Colonic mucosa (tissue), 4 donors: ENCODE measurements at regions not wholly inside any gene's neighbourhood (a gene's known extent, or its start where the extent isn't known, plus 50 kb on each side); places are given as distances from the start of the nearest gene placed in this dataset.

Experiments used
- DNase-seq: peaks from one replicate; pipeline ENCODE4 v3.0.0-alpha.2; 2020
- H3K27ac ChIP-seq: fragments of 200-600 bp; one replicate; pipeline ENCODE4 v1.8.0; 2021
- H3K27me3 ChIP-seq: fragments of 200-600 bp; one replicate; pipeline ENCODE4 v1.8.0; 2021
- H3K36me3 ChIP-seq: fragments of 200-600 bp; one replicate; pipeline ENCODE4 v1.8.0; 2021
- H3K4me1 ChIP-seq: fragments of 200-600 bp; one replicate; pipeline ENCODE4 v1.8.0; 2021; ENCODE audit warnings: mild to moderate bottlenecking
- H3K4me3 ChIP-seq: fragments of 200-600 bp; one replicate; pipeline ENCODE4 v1.8.0; 2021
- H3K9ac ChIP-seq, 2 donors: one replicate each; pipeline ENCODE4 v1.7.0; 2013; ENCODE audit warnings: control low read depth in 2 of 2, low read depth in 2 of 2, low read length in 2 of 2
- H3K9me3 ChIP-seq: fragments of 200-600 bp; one replicate; pipeline ENCODE4 v1.8.0; 2021
- intact Hi-C: fragments of 100-400 bp; cut with DNase I; formaldehyde crosslinking; loops from one replicate; pipeline ENCODE4 v1.14.1; 2022
- TF ChIP-seq, protein P1 (sequence below): fragments of 200-600 bp; IDR thresholded peaks from one replicate; pipeline ENCODE4 v1.8.0; 2022; ENCODE audit warnings: antibody characterized with exemption, mild to moderate bottlenecking
- donor health status: healthy.
- donor health status: DM: no; HTN: no; CAD: no.
- donor health status: DM: no; HTN: no; CAD: no.

GRCh38 chr9:117784996-117785395, 80.8 kb downstream of the TLR4 start:
- Histone ChIP-seq H3K4me3 (no peak overlapping the region), H3K36me3 (no peaks in the 10 kb centered on the region), H3K9ac (no peak overlapping the region), H3K4me1 (no peaks in the 10 kb centered on the region), H3K27ac (no peak overlapping the region), H3K27me3 (no peaks in the 10 kb centered on the region), H3K9me3 (no peaks in the 10 kb centered on the region)
- TF ChIP-seq, protein P1, sequence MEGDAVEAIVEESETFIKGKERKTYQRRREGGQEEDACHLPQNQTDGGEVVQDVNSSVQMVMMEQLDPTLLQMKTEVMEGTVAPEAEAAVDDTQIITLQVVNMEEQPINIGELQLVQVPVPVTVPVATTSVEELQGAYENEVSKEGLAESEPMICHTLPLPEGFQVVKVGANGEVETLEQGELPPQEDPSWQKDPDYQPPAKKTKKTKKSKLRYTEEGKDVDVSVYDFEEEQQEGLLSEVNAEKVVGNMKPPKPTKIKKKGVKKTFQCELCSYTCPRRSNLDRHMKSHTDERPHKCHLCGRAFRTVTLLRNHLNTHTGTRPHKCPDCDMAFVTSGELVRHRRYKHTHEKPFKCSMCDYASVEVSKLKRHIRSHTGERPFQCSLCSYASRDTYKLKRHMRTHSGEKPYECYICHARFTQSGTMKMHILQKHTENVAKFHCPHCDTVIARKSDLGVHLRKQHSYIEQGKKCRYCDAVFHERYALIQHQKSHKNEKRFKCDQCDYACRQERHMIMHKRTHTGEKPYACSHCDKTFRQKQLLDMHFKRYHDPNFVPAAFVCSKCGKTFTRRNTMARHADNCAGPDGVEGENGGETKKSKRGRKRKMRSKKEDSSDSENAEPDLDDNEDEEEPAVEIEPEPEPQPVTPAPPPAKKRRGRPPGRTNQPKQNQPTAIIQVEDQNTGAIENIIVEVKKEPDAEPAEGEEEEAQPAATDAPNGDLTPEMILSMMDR: no peak
- DNase-seq: no peak
- intact Hi-C loops: loop anchor here (5.0 to 10.0 kb wide), 3 partner anchors 140 to 1580 kb away; partner anchors contain the start of gene BRINP1

DNA sequence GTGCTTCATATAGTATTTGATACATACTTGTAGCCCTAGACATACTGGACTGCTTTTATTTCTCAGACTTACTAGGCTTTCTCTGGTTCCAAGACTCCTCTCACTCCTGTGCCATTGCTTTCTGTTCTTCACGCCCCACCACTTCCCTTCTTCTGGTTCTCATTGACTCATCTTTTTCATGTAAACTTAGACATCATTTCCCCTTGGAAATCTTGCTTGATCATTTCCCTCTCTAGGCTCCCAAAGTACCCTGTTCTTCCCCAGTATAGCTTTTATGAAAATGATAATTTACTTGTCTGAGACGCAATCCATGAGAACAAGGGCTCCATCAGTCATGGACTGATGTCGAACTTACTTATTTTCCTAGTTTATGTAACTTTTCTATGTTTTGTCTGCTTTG, 83.5 kb downstream of the TLR4 start:
- Histone ChIP-seq H3K4me3 (no peak overlapping the region), H3K9me3 (no peaks in the 10 kb centered on the region), H3K9ac (no peak overlapping the region), H3K36me3 (no peaks in the 10 kb centered on the region), H3K4me1 (no peaks in the 10 kb centered on the region), H3K27me3 (peaks cover 4% of the 10 kb centered on the region), H3K27ac (no peak overlapping the region)
- intact Hi-C loops: loop anchor here (10.0 kb wide), 2 partner anchors 143 to 1577 kb away; partner anchors contain the start of gene BRINP1
- no peak for DNase-seq
- TF ChIP-seq, protein P1: no peak

DNA sequence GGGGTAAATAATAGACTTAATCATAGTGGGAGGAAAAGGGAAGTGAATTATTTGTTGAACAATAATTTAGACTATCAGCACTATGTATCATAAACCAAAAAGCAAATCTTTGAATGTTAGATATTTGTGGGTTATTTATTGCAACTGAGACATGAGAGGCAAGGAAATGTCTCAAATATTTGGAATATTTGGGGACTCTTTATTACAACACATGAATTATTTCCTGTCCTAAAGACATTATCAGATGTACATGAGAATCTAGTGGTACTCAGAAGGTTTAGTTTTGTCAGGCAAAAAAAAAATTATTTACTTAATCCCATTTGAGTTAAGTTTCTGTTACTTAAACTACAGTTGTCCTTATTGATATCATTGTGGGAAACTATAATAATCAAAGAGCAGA, 91.1 kb downstream of the TLR4 start:
- intact Hi-C loops: no loop called here
- Histone ChIP-seq H3K9me3 (no peaks in the 10 kb centered on the region), H3K36me3 (no peaks in the 10 kb centered on the region), H3K9ac (no peak overlapping the region), H3K4me3 (no peak overlapping the region), H3K27me3 (peaks cover 4% of the 10 kb centered on the region), H3K27ac (no peak overlapping the region), H3K4me1 (no peaks in the 10 kb centered on the region)
- TF ChIP-seq, protein P1: no peak
- no peak for DNase-seq

DNA sequence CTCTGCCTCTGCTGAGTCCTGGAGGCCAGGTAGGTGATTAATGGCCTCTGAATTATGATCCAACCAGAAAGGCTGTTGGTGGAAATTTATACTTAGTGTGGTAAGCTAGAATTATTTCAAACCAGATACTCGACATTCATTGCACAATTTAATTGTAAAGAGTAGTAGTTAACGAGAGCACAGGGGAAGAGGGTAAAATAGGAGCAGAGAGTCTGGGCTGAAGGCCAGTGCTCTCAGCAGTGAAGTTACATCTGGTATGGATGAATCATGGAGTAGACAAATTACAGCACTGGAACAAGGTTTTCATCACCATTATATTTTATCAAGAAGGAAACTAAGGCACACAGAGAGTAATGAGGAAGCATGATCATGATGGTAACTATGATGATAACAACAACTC, 92.5 kb downstream of the TLR4 start:
- Histone ChIP-seq H3K36me3 (no peaks in the 10 kb centered on the region), H3K9me3 (no peaks in the 10 kb centered on the region), H3K4me1 (no peaks in the 10 kb centered on the region), H3K9ac (no peak overlapping the region), H3K27me3 (peaks cover 4% of the 10 kb centered on the region), H3K27ac (no peak overlapping the region), H3K4me3 (no peak overlapping the region)
- intact Hi-C loops: no loop called here
- TF ChIP-seq, protein P1: no peak
- no peak for DNase-seq

DNA sequence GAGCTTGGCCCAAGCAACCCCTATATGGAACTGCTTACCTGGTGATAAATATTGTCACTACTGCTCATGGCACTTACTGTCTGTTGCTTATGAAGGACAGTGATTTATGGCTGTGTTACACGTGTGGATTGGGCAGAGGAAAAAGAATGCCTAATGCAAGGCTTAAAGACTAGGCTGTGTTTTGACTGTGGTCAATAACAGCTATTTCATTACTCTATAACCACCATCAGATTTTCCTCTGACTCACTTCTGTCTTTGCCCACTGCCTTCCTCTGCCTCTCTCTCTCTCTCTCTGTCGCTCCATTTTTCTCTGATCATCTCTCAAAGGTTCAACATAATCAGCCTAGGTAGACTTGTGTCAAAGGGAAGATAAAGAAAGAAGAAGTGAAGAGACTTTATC, 96.2 kb downstream of the TLR4 start:
- Histone ChIP-seq H3K27ac (no peak overlapping the region), H3K9me3 (no peaks in the 10 kb centered on the region), H3K27me3 (no peaks in the 10 kb centered on the region), H3K4me3 (no peak overlapping the region), H3K9ac (no peak overlapping the region), H3K4me1 (no peaks in the 10 kb centered on the region), H3K36me3 (no peaks in the 10 kb centered on the region)
- TF ChIP-seq, protein P1: no peak
- DNase-seq: no peak
- intact Hi-C loops: no loop called here

GRCh38 chr9:117809751-117810150, 105.5 kb downstream of the TLR4 start:
- no peak overlapping the region for H3K9ac ChIP-seq
- no peak for DNase-seq
- H3K4me3 ChIP-seq: no peak overlapping the region
- TF ChIP-seq, protein P1: no peak
- no peaks in the 10 kb centered on the region for H3K4me1 ChIP-seq
- H3K9me3 ChIP-seq: no peaks in the 10 kb centered on the region
- no peaks in the 10 kb centered on the region for H3K27me3 ChIP-seq
- no peak overlapping the region for H3K27ac ChIP-seq
- intact Hi-C loops: no loop called here
- no peaks in the 10 kb centered on the region for H3K36me3 ChIP-seq
